Peyer's patch (tissue), 4 donors: ENCODE measurements at regions not wholly inside any gene's neighbourhood (a gene's known extent, or its start where the extent isn't known, plus 50 kb on each side); places are given as distances from the start of the nearest gene placed in this dataset.

Source experiments
- DNase-seq, 3 donors: peaks; one replicate each; pipeline ENCODE4 v3.0.0-alpha.2; 2017 to 2019
- H3K27ac ChIP-seq, 4 donors: fragments of 200-600 bp; sonication (generic); one replicate each; pipeline ENCODE4 v1.5.1; 2016 to 2019
- H3K27me3 ChIP-seq, 2 donors: fragments of 200-600 bp; sonication (generic); one replicate each; pipeline ENCODE4 v1.5.1; 2019
- H3K36me3 ChIP-seq, 3 donors: fragments of 200-600 bp; sonication (generic); one replicate each; pipeline ENCODE4 v1.5.1; 2016 to 2019
- H3K4me1 ChIP-seq, 4 donors: fragments of 200-600 bp; sonication (generic); one replicate each; pipeline ENCODE4 v1.5.1; 2016 to 2019
- H3K4me3 ChIP-seq, 4 donors: fragments of 200-600 bp; sonication (generic); 1 replicate in 3 of 4; 2 replicates in 1 of 4; pipeline ENCODE4 v1.5.1; 2016 to 2019; ENCODE audit warnings: mild to moderate bottlenecking in 1 of 4
- H3K9me3 ChIP-seq, 4 donors: fragments of 200-600 bp; sonication (generic); one replicate each; pipeline ENCODE4 v1.5.1; 2016 to 2019; ENCODE audit warnings: mild to moderate bottlenecking in 1 of 4
- CTCF ChIP-seq, 6 experiments: fragments of 450-650 bp in 4 of 6; fragments of 200-600 bp in 2 of 6; sonication (generic) in 1 of 6; IDR thresholded peaks; one replicate each; pipeline ENCODE4 v1.5.1; 2017 to 2019; ENCODE audit warnings: antibody characterized with exemption in 6 of 6, mild to moderate bottlenecking in 3 of 6, moderate library complexity in 1 of 6
- POLR2A ChIP-seq, 2 donors: fragments of 450-650 bp; IDR thresholded peaks; one replicate each; pipeline ENCODE4 v1.5.1; 2017; ENCODE audit warnings: antibody characterized with exemption in 2 of 2, mild to moderate bottlenecking in 2 of 2, moderate library complexity in 2 of 2

GRCh38 chr2:133667085-133667484 is 98.8 kb upstream of the NCKAP5 start:
- Histone ChIP-seq H3K36me3 (no peaks in the 10 kb centered on the region), H3K4me3 (no peak overlapping the region), H3K9me3 (no peaks in the 10 kb centered on the region), H3K27me3 (no peaks in the 10 kb centered on the region), H3K4me1 (no peaks in the 10 kb centered on the region), H3K27ac (no peak overlapping the region)
- no peak for DNase-seq
- TF ChIP-seq POLR2A (IDR thresholded peaks at IDR 0.05) (no peak), CTCF (IDR thresholded peaks at IDR 0.05) (no peak)

- TF ChIP-seq CTCF (IDR thresholded peaks at IDR 0.05) (no peak), POLR2A (IDR thresholded peaks at IDR 0.05) (no peak)
- no peak overlapping the region for H3K27ac ChIP-seq
- no peak overlapping the region for H3K4me3 ChIP-seq
- H3K27me3 ChIP-seq: no peaks in the 10 kb centered on the region
- no peaks in the 10 kb centered on the region for H3K36me3 ChIP-seq
- no peaks in the 10 kb centered on the region for H3K9me3 ChIP-seq
- no peaks in the 10 kb centered on the region for H3K4me1 ChIP-seq
- no peak for DNase-seq
Observed at GRCh38 chr2:133667968-133668367, 99.7 kb upstream of the NCKAP5 start.

GRCh38 chr2:133668547-133668946 is 100.3 kb upstream of the NCKAP5 start:
- Histone ChIP-seq H3K9me3 (no peaks in the 10 kb centered on the region), H3K4me3 (no peak overlapping the region), H3K4me1 (no peaks in the 10 kb centered on the region), H3K36me3 (no peaks in the 10 kb centered on the region), H3K27ac (no peak overlapping the region), H3K27me3 (no peaks in the 10 kb centered on the region)
- TF ChIP-seq CTCF (IDR thresholded peaks at IDR 0.05) (no peak), POLR2A (IDR thresholded peaks at IDR 0.05) (no peak)
- no peak for DNase-seq

- Histone ChIP-seq H3K27ac (no peak overlapping the region), H3K4me1 (peaks cover 0 to 8% (median 0%) of the 10 kb centered on the region in 4 donors), H3K36me3 (no peaks in the 10 kb centered on the region), H3K27me3 (no peaks in the 10 kb centered on the region), H3K9me3 (no peaks in the 10 kb centered on the region), H3K4me3 (no peak overlapping the region)
- TF ChIP-seq CTCF (IDR thresholded peaks at IDR 0.05) (no peak), POLR2A (IDR thresholded peaks at IDR 0.05) (no peak)
- no peak for DNase-seq
Observed at GRCh38 chr2:133673305-133673905, 105.1 kb upstream of the NCKAP5 start.

GRCh38 chr2:133674066-133674432 is 105.8 kb upstream of the NCKAP5 start:
- no peaks in the 10 kb centered on the region for H3K27me3 ChIP-seq
- H3K4me3 ChIP-seq: no peak overlapping the region
- DNase-seq: no peak
- H3K36me3 ChIP-seq: no peaks in the 10 kb centered on the region
- TF ChIP-seq POLR2A (IDR thresholded peaks at IDR 0.05) (no peak), CTCF (IDR thresholded peaks at IDR 0.05) (no peak)
- H3K27ac ChIP-seq: no peak overlapping the region
- peaks cover 0 to 8% (median 0%) of the 10 kb centered on the region in 4 donors for H3K4me1 ChIP-seq
- no peaks in the 10 kb centered on the region for H3K9me3 ChIP-seq
